HG02981 (cell line): ENCODE measurements at regions not wholly inside any gene's neighbourhood (a gene's known extent, or its start where the extent isn't known, plus 50 kb on each side); places are given as distances from the start of the nearest gene placed in this dataset.
"Not testable (repeated sequence)": the region's sequence is repeated elsewhere in the genome, so short reads cannot be mapped to it uniquely, and the experiment has no call there.

ENCODE experiments used
- ATAC-seq: cut with Tn5 transposase; IDR thresholded peaks from one replicate; pipeline ENCODE4 v1.9.1; 2021; ENCODE audit warnings: mild to moderate bottlenecking, moderate library complexity; ENCODE audit not compliant: unreplicated experiment

GRCh38 chr17:26936645-26937044 is 357.3 kb upstream of the WSB1 start:
- not testable (repeated sequence) for ATAC-seq

- not testable (repeated sequence) for ATAC-seq
Observed at GRCh38 chr17:26937750-26938322, 356.1 kb upstream of the WSB1 start.

- not testable (repeated sequence) for ATAC-seq
Observed at GRCh38 chr17:26939755-26940154, 354.2 kb upstream of the WSB1 start.

GRCh38 chr17:26940587-26940986 is 353.3 kb upstream of the WSB1 start:
- ATAC-seq = not testable (repeated sequence)

GRCh38 chr17:26962255-26963162 is 331.4 kb upstream of the WSB1 start:
- no peak for ATAC-seq

- no peak for ATAC-seq
Observed at GRCh38 chr17:26963163-26963503, 330.8 kb upstream of the WSB1 start.

- not testable (repeated sequence) for ATAC-seq
Observed at GRCh38 chr17:26965898-26966624, 327.9 kb upstream of the WSB1 start.

- ATAC-seq = not testable (repeated sequence)
Observed at GRCh38 chr17:26966625-26967179, 327.2 kb upstream of the WSB1 start.

GRCh38 chr17:26981845-26982425 is 312.0 kb upstream of the WSB1 start:
- not testable (repeated sequence) for ATAC-seq

GRCh38 chr17:26982563-26982962 is 311.4 kb upstream of the WSB1 start:
- not testable (repeated sequence) for ATAC-seq

GRCh38 chr17:26987851-26988250 is 306.1 kb upstream of the WSB1 start:
- ATAC-seq = not testable (repeated sequence)

- ATAC-seq = not testable (repeated sequence)
Observed at GRCh38 chr17:26994648-26995047, 299.3 kb upstream of the WSB1 start.

- not testable (repeated sequence) for ATAC-seq
Observed at GRCh38 chr17:26996146-26996916, 297.6 kb upstream of the WSB1 start.

GRCh38 chr17:27007734-27008531 is 286.0 kb upstream of the WSB1 start:
- ATAC-seq = not testable (repeated sequence)

GRCh38 chr17:27009087-27009486 is 284.8 kb upstream of the WSB1 start:
- no peak for ATAC-seq

GRCh38 chr17:27010138-27010537 is 283.8 kb upstream of the WSB1 start:
- ATAC-seq = not testable (repeated sequence)

- ATAC-seq = not testable (repeated sequence)
Observed at GRCh38 chr17:27030552-27030951, 263.4 kb upstream of the WSB1 start.

GRCh38 chr17:27038676-27039075 is 255.2 kb upstream of the WSB1 start:
- no peak for ATAC-seq

- not testable (repeated sequence) for ATAC-seq
Observed at GRCh38 chr17:27045039-27045438, 248.9 kb upstream of the WSB1 start.
